ENCODE measurements at regions not wholly inside any gene's neighbourhood (a gene's known extent, or its start where the extent isn't known, plus 50 kb on each side); places are given as distances from the start of the nearest gene placed in this dataset.

DNA sequence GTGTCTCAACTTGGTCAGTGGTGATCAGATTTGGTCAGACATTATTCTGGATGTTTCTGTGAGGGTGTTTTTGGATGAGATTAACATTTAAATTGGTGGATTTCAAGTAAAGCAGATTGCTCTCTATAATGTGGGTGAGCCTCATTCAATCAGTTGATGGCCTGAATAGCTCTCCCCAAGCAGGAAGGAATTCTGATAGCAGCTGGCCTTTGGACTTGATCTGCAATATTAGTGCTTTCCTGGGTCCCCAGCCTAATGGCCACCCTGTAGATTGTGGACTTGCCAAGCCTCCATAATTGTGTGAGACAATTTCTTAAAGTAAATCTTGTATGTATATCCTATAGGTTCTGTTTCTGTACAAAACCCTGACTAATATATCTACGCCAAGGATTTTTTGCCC, 153.9 kb upstream of the TBL1XR1 start:
- TF ChIP-seq TAF1 (IDR thresholded peaks at IDR 0.05; ENCODE audit: borderline replicate concordance, insufficient read depth, low read length), result no peak
- TF ChIP-seq, protein P1, sequence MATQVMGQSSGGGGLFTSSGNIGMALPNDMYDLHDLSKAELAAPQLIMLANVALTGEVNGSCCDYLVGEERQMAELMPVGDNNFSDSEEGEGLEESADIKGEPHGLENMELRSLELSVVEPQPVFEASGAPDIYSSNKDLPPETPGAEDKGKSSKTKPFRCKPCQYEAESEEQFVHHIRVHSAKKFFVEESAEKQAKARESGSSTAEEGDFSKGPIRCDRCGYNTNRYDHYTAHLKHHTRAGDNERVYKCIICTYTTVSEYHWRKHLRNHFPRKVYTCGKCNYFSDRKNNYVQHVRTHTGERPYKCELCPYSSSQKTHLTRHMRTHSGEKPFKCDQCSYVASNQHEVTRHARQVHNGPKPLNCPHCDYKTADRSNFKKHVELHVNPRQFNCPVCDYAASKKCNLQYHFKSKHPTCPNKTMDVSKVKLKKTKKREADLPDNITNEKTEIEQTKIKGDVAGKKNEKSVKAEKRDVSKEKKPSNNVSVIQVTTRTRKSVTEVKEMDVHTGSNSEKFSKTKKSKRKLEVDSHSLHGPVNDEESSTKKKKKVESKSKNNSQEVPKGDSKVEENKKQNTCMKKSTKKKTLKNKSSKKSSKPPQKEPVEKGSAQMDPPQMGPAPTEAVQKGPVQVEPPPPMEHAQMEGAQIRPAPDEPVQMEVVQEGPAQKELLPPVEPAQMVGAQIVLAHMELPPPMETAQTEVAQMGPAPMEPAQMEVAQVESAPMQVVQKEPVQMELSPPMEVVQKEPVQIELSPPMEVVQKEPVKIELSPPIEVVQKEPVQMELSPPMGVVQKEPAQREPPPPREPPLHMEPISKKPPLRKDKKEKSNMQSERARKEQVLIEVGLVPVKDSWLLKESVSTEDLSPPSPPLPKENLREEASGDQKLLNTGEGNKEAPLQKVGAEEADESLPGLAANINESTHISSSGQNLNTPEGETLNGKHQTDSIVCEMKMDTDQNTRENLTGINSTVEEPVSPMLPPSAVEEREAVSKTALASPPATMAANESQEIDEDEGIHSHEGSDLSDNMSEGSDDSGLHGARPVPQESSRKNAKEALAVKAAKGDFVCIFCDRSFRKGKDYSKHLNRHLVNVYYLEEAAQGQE (IDR thresholded peaks at IDR 0.05; ENCODE audit: insufficient read depth in 1 of 2, low read depth in 2 of 2, low read length in 2 of 2), result no peak
- TF ChIP-seq SIN3A (IDR thresholded peaks at IDR 0.05; ENCODE audit: borderline replicate concordance, insufficient read depth, low read length), result no peak
